ENCODE measurements at regions not wholly inside any gene's neighbourhood (a gene's known extent, or its start where the extent isn't known, plus 50 kb on each side); places are given as distances from the start of the nearest gene placed in this dataset.

DNA sequence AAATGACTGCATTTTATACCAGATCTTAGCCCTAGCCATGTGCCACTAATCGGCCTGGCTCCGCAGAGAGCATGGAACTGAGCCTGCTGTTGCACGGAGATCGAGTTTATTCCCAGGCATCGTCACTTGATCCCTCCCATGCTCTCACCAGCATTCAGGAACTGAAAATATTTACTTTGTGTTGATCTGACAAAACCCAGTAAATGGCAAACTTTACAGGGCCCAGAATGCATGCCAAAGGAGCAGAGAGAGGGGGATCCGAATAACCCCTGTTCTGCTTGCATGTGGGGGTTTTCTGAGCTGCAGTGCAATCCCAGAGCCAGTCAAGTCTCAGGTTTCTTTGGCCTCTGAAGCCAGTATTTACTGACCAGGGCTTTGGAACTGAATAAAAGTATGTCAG lies 87.3 kb downstream of the GAS1 start:
- TF ChIP-seq, protein P1, sequence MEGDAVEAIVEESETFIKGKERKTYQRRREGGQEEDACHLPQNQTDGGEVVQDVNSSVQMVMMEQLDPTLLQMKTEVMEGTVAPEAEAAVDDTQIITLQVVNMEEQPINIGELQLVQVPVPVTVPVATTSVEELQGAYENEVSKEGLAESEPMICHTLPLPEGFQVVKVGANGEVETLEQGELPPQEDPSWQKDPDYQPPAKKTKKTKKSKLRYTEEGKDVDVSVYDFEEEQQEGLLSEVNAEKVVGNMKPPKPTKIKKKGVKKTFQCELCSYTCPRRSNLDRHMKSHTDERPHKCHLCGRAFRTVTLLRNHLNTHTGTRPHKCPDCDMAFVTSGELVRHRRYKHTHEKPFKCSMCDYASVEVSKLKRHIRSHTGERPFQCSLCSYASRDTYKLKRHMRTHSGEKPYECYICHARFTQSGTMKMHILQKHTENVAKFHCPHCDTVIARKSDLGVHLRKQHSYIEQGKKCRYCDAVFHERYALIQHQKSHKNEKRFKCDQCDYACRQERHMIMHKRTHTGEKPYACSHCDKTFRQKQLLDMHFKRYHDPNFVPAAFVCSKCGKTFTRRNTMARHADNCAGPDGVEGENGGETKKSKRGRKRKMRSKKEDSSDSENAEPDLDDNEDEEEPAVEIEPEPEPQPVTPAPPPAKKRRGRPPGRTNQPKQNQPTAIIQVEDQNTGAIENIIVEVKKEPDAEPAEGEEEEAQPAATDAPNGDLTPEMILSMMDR (conservative IDR thresholded peaks at IDR 0.05), result no peak
- no peak for TF ChIP-seq EZH2 (IDR thresholded peaks at IDR 0.05; ENCODE audit: low read depth)

Data from PC-9 (cell line).